ENCODE measurements at regions not wholly inside any gene's neighbourhood (a gene's known extent, or its start where the extent isn't known, plus 50 kb on each side); places are given as distances from the start of the nearest gene placed in this dataset.

DNA sequence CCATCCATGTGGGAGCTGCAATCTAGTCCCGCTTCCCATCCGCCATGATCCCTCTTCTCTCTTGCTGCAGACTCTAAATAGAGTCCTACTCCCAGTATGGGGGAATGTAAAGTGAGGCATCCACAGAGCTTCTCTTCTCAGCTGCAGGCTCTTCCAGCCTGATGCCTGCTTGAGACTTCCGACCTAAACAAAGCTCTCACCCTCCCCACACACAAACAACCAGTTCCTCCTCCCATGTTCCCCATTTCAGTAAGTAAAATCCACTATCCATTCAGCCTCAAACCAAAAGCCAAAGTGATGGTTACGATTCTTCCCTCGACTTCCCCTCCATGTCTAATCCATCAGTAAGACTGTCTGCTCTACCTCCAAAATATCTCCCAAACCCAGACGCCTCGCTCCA is 108.2 kb upstream of the NFE2L3 start:
- in situ Hi-C loops (cut with HindIII; ENCODE audit: low pct_ligation_motif_present, low sequenced_read_pairs) = no loop called here
- no peak for DNase-seq
- Histone ChIP-seq H3K4me3 (ENCODE audit: low read depth, low read length) (no peak overlapping the region), H3K27ac (no peak overlapping the region), H3K36me3 (replicated peaks) (no peaks in the 10 kb centered on the region), H3K27me3 (replicated peaks) (no peaks in the 10 kb centered on the region)
- TF ChIP-seq, protein P1, sequence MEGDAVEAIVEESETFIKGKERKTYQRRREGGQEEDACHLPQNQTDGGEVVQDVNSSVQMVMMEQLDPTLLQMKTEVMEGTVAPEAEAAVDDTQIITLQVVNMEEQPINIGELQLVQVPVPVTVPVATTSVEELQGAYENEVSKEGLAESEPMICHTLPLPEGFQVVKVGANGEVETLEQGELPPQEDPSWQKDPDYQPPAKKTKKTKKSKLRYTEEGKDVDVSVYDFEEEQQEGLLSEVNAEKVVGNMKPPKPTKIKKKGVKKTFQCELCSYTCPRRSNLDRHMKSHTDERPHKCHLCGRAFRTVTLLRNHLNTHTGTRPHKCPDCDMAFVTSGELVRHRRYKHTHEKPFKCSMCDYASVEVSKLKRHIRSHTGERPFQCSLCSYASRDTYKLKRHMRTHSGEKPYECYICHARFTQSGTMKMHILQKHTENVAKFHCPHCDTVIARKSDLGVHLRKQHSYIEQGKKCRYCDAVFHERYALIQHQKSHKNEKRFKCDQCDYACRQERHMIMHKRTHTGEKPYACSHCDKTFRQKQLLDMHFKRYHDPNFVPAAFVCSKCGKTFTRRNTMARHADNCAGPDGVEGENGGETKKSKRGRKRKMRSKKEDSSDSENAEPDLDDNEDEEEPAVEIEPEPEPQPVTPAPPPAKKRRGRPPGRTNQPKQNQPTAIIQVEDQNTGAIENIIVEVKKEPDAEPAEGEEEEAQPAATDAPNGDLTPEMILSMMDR (IDR thresholded peaks at IDR 0.05; ENCODE audit: low read depth, low read length, missing control alignments) = no peak

DNA sequence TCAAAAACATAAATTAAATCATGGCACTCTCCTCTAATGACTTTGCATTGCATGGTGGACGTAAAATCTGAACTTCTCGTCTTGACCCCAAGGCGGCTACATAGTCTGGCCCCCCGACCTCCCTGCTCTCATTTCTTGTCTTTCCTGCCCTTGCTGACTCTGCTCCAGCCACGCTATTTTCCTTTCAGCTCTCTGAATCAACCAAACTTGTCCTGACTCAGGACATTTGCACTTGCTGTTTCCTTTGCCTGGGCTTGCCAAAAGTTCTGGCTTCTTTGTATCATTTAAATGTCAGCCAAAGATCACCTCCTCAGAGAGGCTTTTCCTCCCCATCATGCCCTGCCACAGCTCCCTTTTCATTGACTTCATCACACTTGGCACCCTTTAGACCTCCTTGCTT is 107.7 kb upstream of the NFE2L3 start:
- Histone ChIP-seq H3K4me3 (ENCODE audit: low read depth, low read length) (no peak overlapping the region), H3K27ac (no peak overlapping the region), H3K27me3 (replicated peaks) (no peaks in the 10 kb centered on the region), H3K36me3 (replicated peaks) (no peaks in the 10 kb centered on the region)
- TF ChIP-seq, protein P1 (IDR thresholded peaks at IDR 0.05; ENCODE audit: low read depth, low read length, missing control alignments) = no peak
- no peak for DNase-seq
- in situ Hi-C loops (cut with HindIII; ENCODE audit: low pct_ligation_motif_present, low sequenced_read_pairs) = no loop called here

DNA sequence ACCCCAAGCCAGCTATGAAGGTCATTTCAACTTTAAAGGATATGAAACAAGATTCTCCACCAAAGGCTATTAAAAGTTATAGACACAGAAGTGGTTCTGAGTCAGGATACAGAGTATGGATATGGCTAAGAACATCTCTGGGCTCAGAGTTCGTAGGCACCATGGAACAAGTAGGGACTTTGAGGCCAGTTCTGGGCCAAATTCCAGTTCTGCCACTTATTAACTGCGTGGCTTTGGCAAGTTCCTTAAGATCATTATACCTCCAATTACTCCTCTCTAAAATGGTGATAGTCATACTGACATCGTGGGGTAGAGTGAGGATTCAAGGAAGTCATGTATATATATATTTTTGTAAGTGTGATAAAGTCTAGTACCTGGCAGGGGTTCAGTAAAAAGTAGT is 105.8 kb upstream of the NFE2L3 start:
- H3K27me3 ChIP-seq (replicated peaks) = no peaks in the 10 kb centered on the region
- TF ChIP-seq, protein P1 (IDR thresholded peaks at IDR 0.05; ENCODE audit: low read depth, low read length, missing control alignments) = no peak

DNA sequence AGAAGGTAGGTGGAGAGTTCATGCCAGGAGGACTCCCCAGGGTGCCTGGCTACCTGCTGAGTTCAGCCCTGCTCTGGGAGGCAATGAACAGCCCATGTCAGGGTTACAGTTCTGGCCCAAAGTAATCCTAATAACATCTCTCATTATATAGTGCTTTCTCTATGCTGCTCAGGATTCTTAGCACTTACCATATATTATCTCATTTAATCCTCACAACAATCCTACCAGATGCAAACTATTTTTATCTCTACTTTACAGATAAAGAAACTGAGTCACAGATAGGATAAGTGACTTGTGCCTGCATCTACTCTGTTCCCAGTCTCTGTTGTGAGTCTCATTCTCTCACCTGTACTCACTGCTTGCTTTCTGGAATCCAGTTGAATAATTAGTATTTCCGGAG is 105.1 kb upstream of the NFE2L3 start:
- Histone ChIP-seq H3K27ac (no peak overlapping the region), H3K36me3 (replicated peaks) (no peaks in the 10 kb centered on the region), H3K4me3 (ENCODE audit: low read depth, low read length) (no peak overlapping the region), H3K27me3 (replicated peaks) (no peaks in the 10 kb centered on the region)
- DNase-seq = no peak
- in situ Hi-C loops (cut with HindIII; ENCODE audit: low pct_ligation_motif_present, low sequenced_read_pairs) = no loop called here
- TF ChIP-seq, protein P1 (IDR thresholded peaks at IDR 0.05; ENCODE audit: low read depth, low read length, missing control alignments) = no peak

More for the DNA sequence above, 105.8 kb upstream of the NFE2L3 start:
- no peaks in the 10 kb centered on the region for H3K36me3 ChIP-seq (replicated peaks)
- no peak overlapping the region for H3K4me3 ChIP-seq (ENCODE audit: low read depth, low read length)
- in situ Hi-C loops (cut with HindIII; ENCODE audit: low pct_ligation_motif_present, low sequenced_read_pairs) = no loop called here
- DNase-seq = no peak
- H3K27ac ChIP-seq = no peak overlapping the region

DNA sequence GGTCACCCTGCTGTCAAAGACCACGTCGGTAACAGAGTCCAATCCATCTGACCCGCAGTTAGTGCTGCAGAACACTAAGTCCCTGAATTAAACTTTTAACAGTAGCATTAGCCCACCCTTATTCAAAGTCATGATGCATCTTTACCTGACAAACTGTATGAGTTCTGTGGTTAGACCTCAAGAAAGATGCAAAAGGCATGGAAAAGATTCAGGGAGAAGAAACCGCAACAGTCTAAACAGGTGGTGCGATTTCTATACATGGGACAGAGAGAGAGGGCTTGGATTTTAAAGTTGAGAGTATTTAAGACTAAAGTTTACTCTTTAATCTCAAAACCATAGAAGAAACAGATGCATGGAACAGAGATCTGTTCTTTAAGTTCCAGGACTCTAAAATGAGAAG is 103.3 kb upstream of the NFE2L3 start:
- H3K27ac ChIP-seq = no peak overlapping the region
- TF ChIP-seq, protein P1 (IDR thresholded peaks at IDR 0.05; ENCODE audit: low read depth, low read length, missing control alignments) = no peak
- no peaks in the 10 kb centered on the region for H3K27me3 ChIP-seq (replicated peaks)
- H3K4me3 ChIP-seq (ENCODE audit: low read depth, low read length) = no peak overlapping the region
- in situ Hi-C loops (cut with HindIII; ENCODE audit: low pct_ligation_motif_present, low sequenced_read_pairs) = no loop called here
- no peaks in the 10 kb centered on the region for H3K36me3 ChIP-seq (replicated peaks)
- DNase-seq = no peak

DNA sequence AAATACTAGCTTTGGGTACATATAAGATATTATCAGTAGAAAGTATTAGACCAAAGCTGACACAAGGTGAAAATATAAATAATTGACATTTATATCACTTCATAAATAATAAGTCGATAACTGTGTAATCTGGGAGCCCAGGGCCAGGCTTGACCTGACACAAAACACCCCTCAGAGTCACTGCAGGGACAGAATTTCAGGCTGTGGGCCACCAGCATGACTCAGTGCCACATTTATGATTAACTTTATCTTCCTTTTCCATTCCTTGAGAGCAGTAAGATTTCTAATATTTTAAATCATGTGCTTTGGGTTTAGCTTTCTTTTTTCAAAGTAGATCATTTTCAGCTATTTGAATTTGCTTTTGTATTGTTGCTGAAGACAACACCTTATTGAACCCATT is 102.9 kb upstream of the NFE2L3 start:
- no peak overlapping the region for H3K27ac ChIP-seq
- TF ChIP-seq, protein P1 (IDR thresholded peaks at IDR 0.05; ENCODE audit: low read depth, low read length, missing control alignments) = no peak
- H3K4me3 ChIP-seq (ENCODE audit: low read depth, low read length) = no peak overlapping the region
- no peaks in the 10 kb centered on the region for H3K27me3 ChIP-seq (replicated peaks)
- DNase-seq = no peak
- H3K36me3 ChIP-seq (replicated peaks) = no peaks in the 10 kb centered on the region
- in situ Hi-C loops (cut with HindIII; ENCODE audit: low pct_ligation_motif_present, low sequenced_read_pairs) = no loop called here

All from brain microvascular endothelial cell (primary cell).